ENCODE measurements at regions not wholly inside any gene's neighbourhood (a gene's known extent, or its start where the extent isn't known, plus 50 kb on each side); places are given as distances from the start of the nearest gene placed in this dataset.
A peak's percentile ranks its signal among the peaks of the same experiment; 100 is the strongest.

GRCh38 chr13:47801555-47801954 is 199.5 kb downstream of the SUCLA2 start:
- WGBS (ENCODE audit: insufficient coverage) = 100% methylated on average over 1 of the region's 3 CpGs
- CTCF ChIA-PET = interaction anchor here (1.3 to 1.6 kb wide), 2 partner anchors 24 to 293 kb away, joined by 3 to 4 read pairs; partner anchors contain the start of gene MED4

GRCh38 chr13:47800593-47800992 is 200.5 kb downstream of the SUCLA2 start:
- H3K27ac ChIP-seq (ENCODE audit: insufficient read depth in 1 of 2, low read depth in 1 of 2, low read length in 2 of 2, poor library complexity in 1 of 2, severe bottlenecking in 2 of 2) = no peak overlapping the region
- ChIA-PET POLR2A (no interaction called here), CTCF (interaction anchor here (1.3 to 1.6 kb wide), 2 partner anchors 23 to 294 kb away, joined by 3 to 4 read pairs; partner anchors contain the start of gene MED4)
- no peak for DNase-seq
- H3K4me3 ChIP-seq (ENCODE audit: control insufficient read depth in 1 of 7, extremely low read depth in 1 of 7, insufficient read depth in 4 of 7, low read depth in 2 of 7, low read length in 6 of 7) = no peak overlapping the region
- no peaks in the 10 kb centered on the region for H3K4me1 ChIP-seq (ENCODE audit: control extremely low read depth in 1 of 4, control insufficient read depth in 4 of 4, insufficient read depth in 4 of 4, low read length in 3 of 4)
- H3K27me3 ChIP-seq (replicated peaks in 2 of 5; ENCODE audit: control insufficient read depth in 4 of 5, insufficient read depth in 5 of 5, low read length in 4 of 5) = no peaks in the 10 kb centered on the region
- H3K9me3 ChIP-seq (ENCODE audit: control extremely low read depth in 1 of 5, control insufficient read depth in 4 of 5, insufficient read depth in 2 of 5, low read depth in 1 of 5, low read length in 4 of 5) = peaks cover 0 to 4% (median 0%) of the 10 kb centered on the region in 5 experiments
- H3K36me3 ChIP-seq (ENCODE audit: control insufficient read depth in 4 of 4, insufficient read depth in 4 of 4, low read length in 3 of 4) = no peaks in the 10 kb centered on the region
- WGBS (ENCODE audit: insufficient coverage) = 89% methylated on average over 1 of the region's 2 CpGs

More at GRCh38 chr13:47801555-47801954, 199.5 kb downstream of the SUCLA2 start:
- Histone ChIP-seq H3K4me3 (ENCODE audit: control insufficient read depth in 1 of 7, extremely low read depth in 1 of 7, insufficient read depth in 4 of 7, low read depth in 2 of 7, low read length in 6 of 7) (no peak overlapping the region), H3K36me3 (ENCODE audit: control insufficient read depth in 4 of 4, insufficient read depth in 4 of 4, low read length in 3 of 4) (no peaks in the 10 kb centered on the region), H3K27me3 (replicated peaks in 2 of 5; ENCODE audit: control insufficient read depth in 4 of 5, insufficient read depth in 5 of 5, low read length in 4 of 5) (no peaks in the 10 kb centered on the region), H3K4me1 (ENCODE audit: control extremely low read depth in 1 of 4, control insufficient read depth in 4 of 4, insufficient read depth in 4 of 4, low read length in 3 of 4) (no peaks in the 10 kb centered on the region), H3K9me3 (ENCODE audit: control extremely low read depth in 1 of 5, control insufficient read depth in 4 of 5, insufficient read depth in 2 of 5, low read depth in 1 of 5, low read length in 4 of 5) (peaks cover 0 to 4% (median 0%) of the 10 kb centered on the region in 5 experiments), H3K27ac (ENCODE audit: insufficient read depth in 1 of 2, low read depth in 1 of 2, low read length in 2 of 2, poor library complexity in 1 of 2, severe bottlenecking in 2 of 2) (no peak overlapping the region)
- no peak for DNase-seq
- POLR2A ChIA-PET = interaction anchor here (0.6 kb wide), 1 partner anchor 51 kb away, joined by 3 read pairs; no protein-coding TSS in a partner anchor

GRCh38 chr13:47798906-47799305 is 202.2 kb downstream of the SUCLA2 start:
- POLR2A ChIA-PET = no interaction called here
- H3K27ac ChIP-seq (ENCODE audit: insufficient read depth in 1 of 2, low read depth in 1 of 2, low read length in 2 of 2, poor library complexity in 1 of 2, severe bottlenecking in 2 of 2) = no peak overlapping the region
- peak; percentile 11 to 41 (median 33) for DNase-seq

GRCh38 chr13:47798194-47798593 is 202.9 kb downstream of the SUCLA2 start:
- H3K4me1 ChIP-seq (ENCODE audit: control extremely low read depth in 1 of 4, control insufficient read depth in 4 of 4, insufficient read depth in 4 of 4, low read length in 3 of 4) = no peaks in the 10 kb centered on the region
- 87% methylated on average over 6 of the region's 6 CpGs for WGBS (ENCODE audit: insufficient coverage)
- DNase-seq = no peak
- no peaks in the 10 kb centered on the region for H3K27me3 ChIP-seq (replicated peaks in 2 of 5; ENCODE audit: control insufficient read depth in 4 of 5, insufficient read depth in 5 of 5, low read length in 4 of 5)
- no peak overlapping the region for H3K27ac ChIP-seq (ENCODE audit: insufficient read depth in 1 of 2, low read depth in 1 of 2, low read length in 2 of 2, poor library complexity in 1 of 2, severe bottlenecking in 2 of 2)
- CTCF ChIA-PET = interaction anchor here (0.7 to 1.0 kb wide), 2 partner anchors 93 to 243 kb away, joined by 3 to 4 read pairs; no protein-coding TSS in a partner anchor
- no peaks in the 10 kb centered on the region for H3K36me3 ChIP-seq (ENCODE audit: control insufficient read depth in 4 of 4, insufficient read depth in 4 of 4, low read length in 3 of 4)
- H3K4me3 ChIP-seq (ENCODE audit: control insufficient read depth in 1 of 7, extremely low read depth in 1 of 7, insufficient read depth in 4 of 7, low read depth in 2 of 7, low read length in 6 of 7) = no peak overlapping the region
- POLR2A ChIA-PET = no interaction called here
- H3K9me3 ChIP-seq (ENCODE audit: control extremely low read depth in 1 of 5, control insufficient read depth in 4 of 5, insufficient read depth in 2 of 5, low read depth in 1 of 5, low read length in 4 of 5) = peaks cover 0 to 4% (median 0%) of the 10 kb centered on the region in 5 experiments

More at GRCh38 chr13:47798906-47799305, 202.2 kb downstream of the SUCLA2 start:
- H3K27me3 ChIP-seq (replicated peaks in 2 of 5; ENCODE audit: control insufficient read depth in 4 of 5, insufficient read depth in 5 of 5, low read length in 4 of 5) = no peaks in the 10 kb centered on the region
- no peaks in the 10 kb centered on the region for H3K4me1 ChIP-seq (ENCODE audit: control extremely low read depth in 1 of 4, control insufficient read depth in 4 of 4, insufficient read depth in 4 of 4, low read length in 3 of 4)
- H3K9me3 ChIP-seq (ENCODE audit: control extremely low read depth in 1 of 5, control insufficient read depth in 4 of 5, insufficient read depth in 2 of 5, low read depth in 1 of 5, low read length in 4 of 5) = peaks cover 0 to 4% (median 0%) of the 10 kb centered on the region in 5 experiments
- no peak overlapping the region for H3K4me3 ChIP-seq (ENCODE audit: control insufficient read depth in 1 of 7, extremely low read depth in 1 of 7, insufficient read depth in 4 of 7, low read depth in 2 of 7, low read length in 6 of 7)
- CTCF ChIA-PET = interaction anchor here (0.7 to 1.0 kb wide), 2 partner anchors 93 to 242 kb away, joined by 3 to 4 read pairs; no protein-coding TSS in a partner anchor
- no peaks in the 10 kb centered on the region for H3K36me3 ChIP-seq (ENCODE audit: control insufficient read depth in 4 of 4, insufficient read depth in 4 of 4, low read length in 3 of 4)

GRCh38 chr13:47796816-47797215 is 204.3 kb downstream of the SUCLA2 start:
- no peaks in the 10 kb centered on the region for H3K4me1 ChIP-seq (ENCODE audit: control extremely low read depth in 1 of 4, control insufficient read depth in 4 of 4, insufficient read depth in 4 of 4, low read length in 3 of 4)
- POLR2A ChIA-PET = no interaction called here
- CTCF ChIA-PET = no interaction called here

GRCh38 chr13:47794963-47795362 is 206.1 kb downstream of the SUCLA2 start:
- CTCF ChIA-PET = interaction anchor here (0.7 kb wide), 1 partner anchor 20 kb away, joined by 3 read pairs; no protein-coding TSS in a partner anchor

More at GRCh38 chr13:47796816-47797215, 204.3 kb downstream of the SUCLA2 start:
- H3K4me3 ChIP-seq (ENCODE audit: control insufficient read depth in 1 of 7, extremely low read depth in 1 of 7, insufficient read depth in 4 of 7, low read depth in 2 of 7, low read length in 6 of 7) = no peak overlapping the region
- H3K9me3 ChIP-seq (ENCODE audit: control extremely low read depth in 1 of 5, control insufficient read depth in 4 of 5, insufficient read depth in 2 of 5, low read depth in 1 of 5, low read length in 4 of 5) = peaks cover 0 to 4% (median 0%) of the 10 kb centered on the region in 5 experiments
- H3K27me3 ChIP-seq (replicated peaks in 2 of 5; ENCODE audit: control insufficient read depth in 4 of 5, insufficient read depth in 5 of 5, low read length in 4 of 5) = no peaks in the 10 kb centered on the region
- DNase-seq = no peak
- 95% methylated on average over 10 of the region's 10 CpGs for WGBS (ENCODE audit: insufficient coverage)
- no peak overlapping the region for H3K27ac ChIP-seq (ENCODE audit: insufficient read depth in 1 of 2, low read depth in 1 of 2, low read length in 2 of 2, poor library complexity in 1 of 2, severe bottlenecking in 2 of 2)
- H3K36me3 ChIP-seq (ENCODE audit: control insufficient read depth in 4 of 4, insufficient read depth in 4 of 4, low read length in 3 of 4) = no peaks in the 10 kb centered on the region

GRCh38 chr13:47790755-47791154 is 210.3 kb downstream of the SUCLA2 start:
- no peak for DNase-seq
- Histone ChIP-seq H3K4me3 (ENCODE audit: control insufficient read depth in 1 of 7, extremely low read depth in 1 of 7, insufficient read depth in 4 of 7, low read depth in 2 of 7, low read length in 6 of 7) (no peak overlapping the region), H3K27ac (ENCODE audit: insufficient read depth in 1 of 2, low read depth in 1 of 2, low read length in 2 of 2, poor library complexity in 1 of 2, severe bottlenecking in 2 of 2) (no peak overlapping the region), H3K9me3 (ENCODE audit: control extremely low read depth in 1 of 5, control insufficient read depth in 4 of 5, insufficient read depth in 2 of 5, low read depth in 1 of 5, low read length in 4 of 5) (peaks cover 0 to 14% (median 8%) of the 10 kb centered on the region in 5 experiments), H3K27me3 (replicated peaks in 2 of 5; ENCODE audit: control insufficient read depth in 4 of 5, insufficient read depth in 5 of 5, low read length in 4 of 5) (no peaks in the 10 kb centered on the region), H3K36me3 (ENCODE audit: control insufficient read depth in 4 of 4, insufficient read depth in 4 of 4, low read length in 3 of 4) (no peaks in the 10 kb centered on the region), H3K4me1 (ENCODE audit: control extremely low read depth in 1 of 4, control insufficient read depth in 4 of 4, insufficient read depth in 4 of 4, low read length in 3 of 4) (no peaks in the 10 kb centered on the region)
- ChIA-PET POLR2A (no interaction called here), CTCF (interaction anchor here (1.0 kb wide), 1 partner anchor 16 kb away, joined by 3 read pairs; no protein-coding TSS in a partner anchor)
- 93% methylated on average over 2 of the region's 2 CpGs for WGBS (ENCODE audit: insufficient coverage)

More at GRCh38 chr13:47794963-47795362, 206.1 kb downstream of the SUCLA2 start:
- H3K27me3 ChIP-seq (replicated peaks in 2 of 5; ENCODE audit: control insufficient read depth in 4 of 5, insufficient read depth in 5 of 5, low read length in 4 of 5) = no peaks in the 10 kb centered on the region
- no peaks in the 10 kb centered on the region for H3K36me3 ChIP-seq (ENCODE audit: control insufficient read depth in 4 of 4, insufficient read depth in 4 of 4, low read length in 3 of 4)
- no CpG with 5 or more reads among the region's 2 CpGs for WGBS (ENCODE audit: insufficient coverage)
- H3K4me1 ChIP-seq (ENCODE audit: control extremely low read depth in 1 of 4, control insufficient read depth in 4 of 4, insufficient read depth in 4 of 4, low read length in 3 of 4) = no peaks in the 10 kb centered on the region
- H3K9me3 ChIP-seq (ENCODE audit: control extremely low read depth in 1 of 5, control insufficient read depth in 4 of 5, insufficient read depth in 2 of 5, low read depth in 1 of 5, low read length in 4 of 5) = peaks cover 0 to 11% (median 8%) of the 10 kb centered on the region in 5 experiments
- no peak overlapping the region for H3K27ac ChIP-seq (ENCODE audit: insufficient read depth in 1 of 2, low read depth in 1 of 2, low read length in 2 of 2, poor library complexity in 1 of 2, severe bottlenecking in 2 of 2)
- POLR2A ChIA-PET = no interaction called here
- peak; percentile 14 to 35 (median 33) for DNase-seq
- H3K4me3 ChIP-seq (ENCODE audit: control insufficient read depth in 1 of 7, extremely low read depth in 1 of 7, insufficient read depth in 4 of 7, low read depth in 2 of 7, low read length in 6 of 7) = no peak overlapping the region

Data from common myeloid progenitor, CD34-positive (primary cell).